ENCODE measurements at regions not wholly inside any gene's neighbourhood (a gene's known extent, or its start where the extent isn't known, plus 50 kb on each side); places are given as distances from the start of the nearest gene placed in this dataset.

DNA sequence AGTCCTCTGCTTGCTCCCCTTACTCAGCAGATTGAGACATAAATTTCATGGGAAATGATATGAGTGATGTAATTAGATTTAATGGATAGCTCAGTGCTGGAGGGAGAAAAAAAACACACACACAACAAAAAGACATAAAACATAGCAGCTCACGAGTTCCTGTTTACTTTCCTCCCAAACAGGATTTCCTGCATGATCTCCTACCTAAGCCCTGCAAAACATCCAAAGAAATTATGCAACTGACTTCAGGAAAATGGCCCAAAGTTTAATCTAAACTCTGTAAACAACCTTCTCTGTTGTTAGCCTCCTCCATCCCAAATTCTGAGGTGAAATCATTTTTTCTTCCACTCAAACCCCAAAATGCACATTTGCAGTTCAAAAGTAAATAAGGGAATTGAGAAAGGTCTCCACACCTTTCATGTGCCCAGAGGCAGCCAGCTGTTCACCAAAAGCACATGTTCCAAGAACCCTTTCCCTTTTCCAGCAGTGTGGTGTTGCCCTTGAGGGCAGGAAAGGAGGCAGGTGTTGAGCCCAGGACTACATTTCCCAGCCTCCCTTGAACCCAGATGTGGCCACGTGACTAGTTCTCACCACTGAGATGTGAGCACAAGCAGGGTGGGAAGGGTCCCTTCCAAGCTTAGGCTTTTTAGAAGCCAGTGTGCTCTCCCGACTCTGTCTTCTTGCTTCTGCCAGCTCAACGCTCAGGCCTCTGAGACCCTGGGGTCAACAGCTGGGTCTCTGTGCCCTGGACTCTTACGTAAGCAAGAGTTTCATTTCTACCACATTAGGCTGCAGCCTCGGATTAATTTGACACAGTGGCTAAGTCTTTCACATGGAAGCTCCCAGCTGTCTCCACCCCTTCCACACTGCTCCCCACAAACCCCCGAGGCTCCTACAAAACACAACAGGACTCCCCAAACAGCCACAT is 301.2 kb downstream of the CTTN start:
- H3F3A ChIP-seq (ENCODE audit: insufficient read depth), result no peaks in the 10 kb centered on the region
- no peak overlapping the region for H3K9ac ChIP-seq (ENCODE audit: low read length)
- no peak overlapping the region for H2AFZ ChIP-seq (ENCODE audit: low read depth, low read length, severe bottlenecking)
- no peaks in the 10 kb centered on the region for H3K9me2 ChIP-seq (replicated peaks; ENCODE audit: insufficient read depth, low read length)
- H3K79me2 ChIP-seq (ENCODE audit: insufficient read depth, low read length), result no peaks in the 10 kb centered on the region
- H3K4me3 ChIP-seq (ENCODE audit: insufficient read depth, low read length, poor library complexity, severe bottlenecking), result no peak overlapping the region
- H3K27ac ChIP-seq (ENCODE audit: low read depth, low read length), result no peak overlapping the region
- H3K4me2 ChIP-seq (ENCODE audit: low read depth, low read length, poor library complexity, severe bottlenecking), result no peak overlapping the region
- TF ChIP-seq, protein P1, sequence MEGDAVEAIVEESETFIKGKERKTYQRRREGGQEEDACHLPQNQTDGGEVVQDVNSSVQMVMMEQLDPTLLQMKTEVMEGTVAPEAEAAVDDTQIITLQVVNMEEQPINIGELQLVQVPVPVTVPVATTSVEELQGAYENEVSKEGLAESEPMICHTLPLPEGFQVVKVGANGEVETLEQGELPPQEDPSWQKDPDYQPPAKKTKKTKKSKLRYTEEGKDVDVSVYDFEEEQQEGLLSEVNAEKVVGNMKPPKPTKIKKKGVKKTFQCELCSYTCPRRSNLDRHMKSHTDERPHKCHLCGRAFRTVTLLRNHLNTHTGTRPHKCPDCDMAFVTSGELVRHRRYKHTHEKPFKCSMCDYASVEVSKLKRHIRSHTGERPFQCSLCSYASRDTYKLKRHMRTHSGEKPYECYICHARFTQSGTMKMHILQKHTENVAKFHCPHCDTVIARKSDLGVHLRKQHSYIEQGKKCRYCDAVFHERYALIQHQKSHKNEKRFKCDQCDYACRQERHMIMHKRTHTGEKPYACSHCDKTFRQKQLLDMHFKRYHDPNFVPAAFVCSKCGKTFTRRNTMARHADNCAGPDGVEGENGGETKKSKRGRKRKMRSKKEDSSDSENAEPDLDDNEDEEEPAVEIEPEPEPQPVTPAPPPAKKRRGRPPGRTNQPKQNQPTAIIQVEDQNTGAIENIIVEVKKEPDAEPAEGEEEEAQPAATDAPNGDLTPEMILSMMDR (IDR thresholded peaks at IDR 0.05; ENCODE audit: insufficient read depth, low read length, poor library complexity, severe bottlenecking), result no peak
- TF ChIP-seq EZH2phosphoT487 (conservative IDR thresholded peaks at IDR 0.05; ENCODE audit: low read length), result no peak
- no peaks in the 10 kb centered on the region for H3K36me3 ChIP-seq (ENCODE audit: low read length)
- H4K20me1 ChIP-seq (ENCODE audit: low read depth, low read length), result no peaks in the 10 kb centered on the region
- no peaks in the 10 kb centered on the region for H3K27me3 ChIP-seq (ENCODE audit: low read length)
- H3K9me3 ChIP-seq (ENCODE audit: insufficient read depth, low read length), result no peaks in the 10 kb centered on the region

DNA sequence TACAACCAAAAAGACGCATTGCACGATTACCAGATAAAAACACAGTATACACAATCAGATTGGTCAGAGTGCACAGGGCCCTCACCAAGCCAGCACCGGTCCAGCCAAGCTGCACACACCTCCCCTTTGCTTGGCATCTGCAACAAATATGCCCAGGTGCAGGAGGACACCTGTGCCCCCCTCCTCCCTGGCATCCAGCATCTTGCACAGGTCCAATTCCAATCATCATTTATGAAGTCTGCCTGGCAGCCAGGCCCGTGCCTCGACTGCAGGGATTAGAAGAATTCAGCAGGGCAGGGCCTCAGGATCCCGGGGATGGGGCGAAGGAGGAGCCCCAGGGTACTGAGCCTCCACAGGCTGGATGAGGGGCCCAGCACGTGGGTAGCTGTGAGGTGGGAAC is 302.1 kb downstream of the CTTN start:
- Histone ChIP-seq H3K4me3 (ENCODE audit: insufficient read depth, low read length, poor library complexity, severe bottlenecking) (no peak overlapping the region), H3K4me2 (ENCODE audit: low read depth, low read length, poor library complexity, severe bottlenecking) (no peak overlapping the region), H3K36me3 (ENCODE audit: low read length) (no peaks in the 10 kb centered on the region), H3F3A (ENCODE audit: insufficient read depth) (no peaks in the 10 kb centered on the region), H3K9ac (ENCODE audit: low read length) (no peak overlapping the region), H3K79me2 (ENCODE audit: insufficient read depth, low read length) (no peaks in the 10 kb centered on the region), H3K9me3 (ENCODE audit: insufficient read depth, low read length) (no peaks in the 10 kb centered on the region), H3K9me2 (replicated peaks; ENCODE audit: insufficient read depth, low read length) (no peaks in the 10 kb centered on the region), H2AFZ (ENCODE audit: low read depth, low read length, severe bottlenecking) (no peak overlapping the region), H4K20me1 (ENCODE audit: low read depth, low read length) (no peaks in the 10 kb centered on the region), H3K27ac (ENCODE audit: low read depth, low read length) (no peak overlapping the region), H3K27me3 (ENCODE audit: low read length) (no peaks in the 10 kb centered on the region)
- TF ChIP-seq, protein P1 (IDR thresholded peaks at IDR 0.05; ENCODE audit: insufficient read depth, low read length, poor library complexity, severe bottlenecking), result no peak
- TF ChIP-seq EZH2phosphoT487 (conservative IDR thresholded peaks at IDR 0.05; ENCODE audit: low read length), result no peak

DNA sequence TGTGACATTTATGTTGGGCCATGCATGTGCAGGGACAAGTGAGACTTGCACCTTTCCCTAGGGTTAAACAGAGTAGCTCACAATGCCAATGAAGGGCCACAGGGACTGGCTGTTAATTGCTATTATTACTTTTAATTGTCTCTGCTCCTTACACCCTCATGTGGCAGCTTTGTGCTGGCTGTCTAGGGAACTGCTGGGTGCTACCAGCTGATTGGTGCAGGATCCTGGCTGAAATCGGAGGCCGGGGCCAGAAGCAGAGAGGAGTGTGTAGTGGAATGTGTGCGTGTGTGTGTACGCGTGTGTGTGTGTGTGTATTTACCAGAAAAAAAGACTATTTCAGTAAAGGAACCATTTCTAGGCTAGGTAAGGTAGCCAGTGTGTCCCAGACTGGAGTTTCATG is 302.5 kb downstream of the CTTN start:
- Histone ChIP-seq H3K9me3 (ENCODE audit: insufficient read depth, low read length) (no peaks in the 10 kb centered on the region), H3K9me2 (replicated peaks; ENCODE audit: insufficient read depth, low read length) (no peaks in the 10 kb centered on the region), H3K27me3 (ENCODE audit: low read length) (no peaks in the 10 kb centered on the region), H3K36me3 (ENCODE audit: low read length) (no peaks in the 10 kb centered on the region), H3K27ac (ENCODE audit: low read depth, low read length) (no peak overlapping the region), H4K20me1 (ENCODE audit: low read depth, low read length) (no peaks in the 10 kb centered on the region), H2AFZ (ENCODE audit: low read depth, low read length, severe bottlenecking) (no peak overlapping the region), H3K4me2 (ENCODE audit: low read depth, low read length, poor library complexity, severe bottlenecking) (no peak overlapping the region), H3K9ac (ENCODE audit: low read length) (no peak overlapping the region), H3K79me2 (ENCODE audit: insufficient read depth, low read length) (no peaks in the 10 kb centered on the region), H3K4me3 (ENCODE audit: insufficient read depth, low read length, poor library complexity, severe bottlenecking) (no peak overlapping the region), H3F3A (ENCODE audit: insufficient read depth) (no peaks in the 10 kb centered on the region)
- no peak for TF ChIP-seq EZH2phosphoT487 (conservative IDR thresholded peaks at IDR 0.05; ENCODE audit: low read length)
- TF ChIP-seq, protein P1 (IDR thresholded peaks at IDR 0.05; ENCODE audit: insufficient read depth, low read length, poor library complexity, severe bottlenecking), result no peak
